ENCODE measurements at regions not wholly inside any gene's neighbourhood (a gene's known extent, or its start where the extent isn't known, plus 50 kb on each side); places are given as distances from the start of the nearest gene placed in this dataset.

- no peak for DNase-seq (ENCODE audit: low read depth, low spot score)
Observed at GRCh38 chr10:128870830-128871597, 596.0 kb upstream of the MGMT start.

- DNase-seq (ENCODE audit: low read depth, low spot score), result no peak
Observed at GRCh38 chr10:128871671-128872231, 595.3 kb upstream of the MGMT start.

GRCh38 chr10:128873411-128874054 is 593.5 kb upstream of the MGMT start:
- DNase-seq (ENCODE audit: low read depth, low spot score), result no peak

GRCh38 chr10:128874331-128874730 is 592.7 kb upstream of the MGMT start:
- DNase-seq (ENCODE audit: low read depth, low spot score), result no peak

GRCh38 chr10:128875030-128875744 is 591.9 kb upstream of the MGMT start:
- no peak for DNase-seq (ENCODE audit: low read depth, low spot score)

GRCh38 chr10:128875956-128876736 is 590.9 kb upstream of the MGMT start:
- DNase-seq (ENCODE audit: low read depth, low spot score), result no peak

GRCh38 chr10:128877141-128877540 is 589.9 kb upstream of the MGMT start:
- DNase-seq (ENCODE audit: low read depth, low spot score), result no peak

- no peak for DNase-seq (ENCODE audit: low read depth, low spot score)
Observed at GRCh38 chr10:128877936-128878335, 589.1 kb upstream of the MGMT start.

GRCh38 chr10:128879030-128879429 is 588.0 kb upstream of the MGMT start:
- DNase-seq (ENCODE audit: low read depth, low spot score), result no peak

- no peak for DNase-seq (ENCODE audit: low read depth, low spot score)
Observed at GRCh38 chr10:128879441-128880140, 587.5 kb upstream of the MGMT start.

GRCh38 chr10:128880159-128880725 is 586.8 kb upstream of the MGMT start:
- no peak for DNase-seq (ENCODE audit: low read depth, low spot score)

GRCh38 chr10:128881086-128881485 is 586.0 kb upstream of the MGMT start:
- no peak for DNase-seq (ENCODE audit: low read depth, low spot score)

- DNase-seq (ENCODE audit: low read depth, low spot score), result no peak
Observed at GRCh38 chr10:128883231-128884032, 583.6 kb upstream of the MGMT start.

- DNase-seq (ENCODE audit: low read depth, low spot score), result no peak
Observed at GRCh38 chr10:128884033-128884425, 583.0 kb upstream of the MGMT start.

GRCh38 chr10:128884496-128885072 is 582.5 kb upstream of the MGMT start:
- no peak for DNase-seq (ENCODE audit: low read depth, low spot score)

GRCh38 chr10:128885573-128886555 is 581.2 kb upstream of the MGMT start:
- no peak for DNase-seq (ENCODE audit: low read depth, low spot score)

- no peak for DNase-seq (ENCODE audit: low read depth, low spot score)
Observed at GRCh38 chr10:128887856-128888255, 579.2 kb upstream of the MGMT start.

- DNase-seq (ENCODE audit: low read depth, low spot score), result no peak
Observed at GRCh38 chr10:128892005-128892404, 575.0 kb upstream of the MGMT start.

All from activated CD4-positive, CD25-positive, alpha-beta regulatory T cell treated with anti-CD3 and anti-CD28 coated beads, Interleukin-2, amount 50 U/mL, for 16 hours (primary cell).